HepG2 (cell line): ENCODE measurements at regions not wholly inside any gene's neighbourhood (a gene's known extent, or its start where the extent isn't known, plus 50 kb on each side); places are given as distances from the start of the nearest gene placed in this dataset.

Experiments
- AHDC1 ChIP-seq: sonication (generic); formaldehyde crosslinking; IDR thresholded peaks from 2 replicates; pipeline ENCODE4 v1.5.1; 2020; ENCODE audit warnings: mild to moderate bottlenecking, missing genetic modification reagents, borderline replicate concordance
- MLLT10 ChIP-seq: sonication (generic); formaldehyde crosslinking; IDR thresholded peaks from 2 replicates; pipeline ENCODE4 v1.4.0; 2020; ENCODE audit warnings: missing genetic modification reagents
- PAF1 ChIP-seq: IDR thresholded peaks from 2 replicates; pipeline ENCODE4 v1.6.1; 2016; ENCODE audit warnings: missing genetic modification reagents, missing compliant biosample characterization
- PITX1 ChIP-seq: sonication (generic); formaldehyde crosslinking; IDR thresholded peaks from 2 replicates; pipeline ENCODE4 v1.5.1; 2020; ENCODE audit warnings: mild to moderate bottlenecking, missing genetic modification reagents
- PREB ChIP-seq: sonication (generic); formaldehyde crosslinking; IDR thresholded peaks from 2 replicates; pipeline ENCODE4 v1.4.0; 2020; ENCODE audit warnings: missing genetic modification reagents
- SAFB2 ChIP-seq: sonication (generic); formaldehyde crosslinking; IDR thresholded peaks from 2 replicates; pipeline ENCODE4 v1.5.1; 2020; ENCODE audit warnings: missing genetic modification reagents, low read depth, mild to moderate bottlenecking, borderline replicate concordance
- ZC3H4 ChIP-seq: sonication (generic); formaldehyde crosslinking; IDR thresholded peaks from 2 replicates; pipeline ENCODE4 v1.4.0; 2020; ENCODE audit warnings: missing genetic modification reagents, borderline replicate concordance
- ZNF264 ChIP-seq: sonication (generic); formaldehyde crosslinking; IDR thresholded peaks from 2 replicates; pipeline ENCODE4 v1.4.0; 2020; ENCODE audit warnings: missing genetic modification reagents
- ZNF569 ChIP-seq: sonication (generic); formaldehyde crosslinking; IDR thresholded peaks from 2 replicates; pipeline ENCODE4 v1.5.0; 2020; ENCODE audit warnings: mild to moderate bottlenecking, missing genetic modification reagents, moderate library complexity, borderline replicate concordance
- ZNF616 ChIP-seq: sonication (generic); formaldehyde crosslinking; IDR thresholded peaks from 2 replicates; pipeline ENCODE4 v1.5.0; 2020; ENCODE audit warnings: low read depth, mild to moderate bottlenecking, missing genetic modification reagents
- TF ChIP-seq, protein P1 (sequence below): sonication (generic); formaldehyde crosslinking; IDR thresholded peaks from 2 replicates; pipeline ENCODE4 v1.4.0; 2020; ENCODE audit warnings: mild to moderate bottlenecking, missing genetic modification reagents
- TF ChIP-seq, protein P2 (sequence below): sonication (generic); formaldehyde crosslinking; IDR thresholded peaks from 2 replicates; pipeline ENCODE4 v1.4.0; 2020; ENCODE audit warnings: mild to moderate bottlenecking, missing genetic modification reagents
- TF ChIP-seq, protein P3 (sequence below): IDR thresholded peaks from 2 replicates; pipeline ENCODE4 v1.6.1; 2016; ENCODE audit warnings: missing compliant biosample characterization, missing genetic modification reagents, borderline replicate concordance
- TF ChIP-seq, protein P4 (sequence below): sonication (generic); formaldehyde crosslinking; IDR thresholded peaks from 2 replicates; pipeline ENCODE4 v1.4.0; 2020; ENCODE audit warnings: missing genetic modification reagents

- TF ChIP-seq AHDC1 (CRISPR knock-in tag) (no peak), PITX1 (CRISPR knock-in tag) (0 out of 2 replicates have a peak, but pooled peaks have one; percentile 18), SAFB2 (CRISPR knock-in tag) (no peak), ZC3H4 (no peak), PAF1 (CRISPR knock-in tag) (no peak), ZNF569 (CRISPR knock-in tag) (no peak), PREB (CRISPR knock-in tag) (no peak), ZNF264 (CRISPR knock-in tag) (no peak), ZNF616 (CRISPR knock-in tag) (no peak), MLLT10 (CRISPR knock-in tag) (no peak)
- TF ChIP-seq, protein P1, sequence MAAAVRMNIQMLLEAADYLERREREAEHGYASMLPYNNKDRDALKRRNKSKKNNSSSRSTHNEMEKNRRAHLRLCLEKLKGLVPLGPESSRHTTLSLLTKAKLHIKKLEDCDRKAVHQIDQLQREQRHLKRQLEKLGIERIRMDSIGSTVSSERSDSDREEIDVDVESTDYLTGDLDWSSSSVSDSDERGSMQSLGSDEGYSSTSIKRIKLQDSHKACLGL (CRISPR knock-in tag) = no peak
- TF ChIP-seq, protein P2, sequence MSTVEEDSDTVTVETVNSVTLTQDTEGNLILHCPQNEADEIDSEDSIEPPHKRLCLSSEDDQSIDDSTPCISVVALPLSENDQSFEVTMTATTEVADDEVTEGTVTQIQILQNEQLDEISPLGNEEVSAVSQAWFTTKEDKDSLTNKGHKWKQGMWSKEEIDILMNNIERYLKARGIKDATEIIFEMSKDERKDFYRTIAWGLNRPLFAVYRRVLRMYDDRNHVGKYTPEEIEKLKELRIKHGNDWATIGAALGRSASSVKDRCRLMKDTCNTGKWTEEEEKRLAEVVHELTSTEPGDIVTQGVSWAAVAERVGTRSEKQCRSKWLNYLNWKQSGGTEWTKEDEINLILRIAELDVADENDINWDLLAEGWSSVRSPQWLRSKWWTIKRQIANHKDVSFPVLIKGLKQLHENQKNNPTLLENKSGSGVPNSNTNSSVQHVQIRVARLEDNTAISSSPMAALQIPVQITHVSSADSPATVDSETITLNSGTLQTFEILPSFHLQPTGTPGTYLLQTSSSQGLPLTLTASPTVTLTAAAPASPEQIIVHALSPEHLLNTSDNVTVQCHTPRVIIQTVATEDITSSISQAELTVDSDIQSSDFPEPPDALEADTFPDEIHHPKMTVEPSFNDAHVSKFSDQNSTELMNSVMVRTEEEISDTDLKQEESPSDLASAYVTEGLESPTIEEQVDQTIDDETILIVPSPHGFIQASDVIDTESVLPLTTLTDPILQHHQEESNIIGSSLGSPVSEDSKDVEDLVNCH (CRISPR knock-in tag) = no peak
- TF ChIP-seq, protein P3, sequence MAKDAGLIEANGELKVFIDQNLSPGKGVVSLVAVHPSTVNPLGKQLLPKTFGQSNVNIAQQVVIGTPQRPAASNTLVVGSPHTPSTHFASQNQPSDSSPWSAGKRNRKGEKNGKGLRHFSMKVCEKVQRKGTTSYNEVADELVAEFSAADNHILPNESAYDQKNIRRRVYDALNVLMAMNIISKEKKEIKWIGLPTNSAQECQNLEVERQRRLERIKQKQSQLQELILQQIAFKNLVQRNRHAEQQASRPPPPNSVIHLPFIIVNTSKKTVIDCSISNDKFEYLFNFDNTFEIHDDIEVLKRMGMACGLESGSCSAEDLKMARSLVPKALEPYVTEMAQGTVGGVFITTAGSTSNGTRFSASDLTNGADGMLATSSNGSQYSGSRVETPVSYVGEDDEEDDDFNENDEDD (CRISPR knock-in tag) = no peak
- TF ChIP-seq, protein P4, sequence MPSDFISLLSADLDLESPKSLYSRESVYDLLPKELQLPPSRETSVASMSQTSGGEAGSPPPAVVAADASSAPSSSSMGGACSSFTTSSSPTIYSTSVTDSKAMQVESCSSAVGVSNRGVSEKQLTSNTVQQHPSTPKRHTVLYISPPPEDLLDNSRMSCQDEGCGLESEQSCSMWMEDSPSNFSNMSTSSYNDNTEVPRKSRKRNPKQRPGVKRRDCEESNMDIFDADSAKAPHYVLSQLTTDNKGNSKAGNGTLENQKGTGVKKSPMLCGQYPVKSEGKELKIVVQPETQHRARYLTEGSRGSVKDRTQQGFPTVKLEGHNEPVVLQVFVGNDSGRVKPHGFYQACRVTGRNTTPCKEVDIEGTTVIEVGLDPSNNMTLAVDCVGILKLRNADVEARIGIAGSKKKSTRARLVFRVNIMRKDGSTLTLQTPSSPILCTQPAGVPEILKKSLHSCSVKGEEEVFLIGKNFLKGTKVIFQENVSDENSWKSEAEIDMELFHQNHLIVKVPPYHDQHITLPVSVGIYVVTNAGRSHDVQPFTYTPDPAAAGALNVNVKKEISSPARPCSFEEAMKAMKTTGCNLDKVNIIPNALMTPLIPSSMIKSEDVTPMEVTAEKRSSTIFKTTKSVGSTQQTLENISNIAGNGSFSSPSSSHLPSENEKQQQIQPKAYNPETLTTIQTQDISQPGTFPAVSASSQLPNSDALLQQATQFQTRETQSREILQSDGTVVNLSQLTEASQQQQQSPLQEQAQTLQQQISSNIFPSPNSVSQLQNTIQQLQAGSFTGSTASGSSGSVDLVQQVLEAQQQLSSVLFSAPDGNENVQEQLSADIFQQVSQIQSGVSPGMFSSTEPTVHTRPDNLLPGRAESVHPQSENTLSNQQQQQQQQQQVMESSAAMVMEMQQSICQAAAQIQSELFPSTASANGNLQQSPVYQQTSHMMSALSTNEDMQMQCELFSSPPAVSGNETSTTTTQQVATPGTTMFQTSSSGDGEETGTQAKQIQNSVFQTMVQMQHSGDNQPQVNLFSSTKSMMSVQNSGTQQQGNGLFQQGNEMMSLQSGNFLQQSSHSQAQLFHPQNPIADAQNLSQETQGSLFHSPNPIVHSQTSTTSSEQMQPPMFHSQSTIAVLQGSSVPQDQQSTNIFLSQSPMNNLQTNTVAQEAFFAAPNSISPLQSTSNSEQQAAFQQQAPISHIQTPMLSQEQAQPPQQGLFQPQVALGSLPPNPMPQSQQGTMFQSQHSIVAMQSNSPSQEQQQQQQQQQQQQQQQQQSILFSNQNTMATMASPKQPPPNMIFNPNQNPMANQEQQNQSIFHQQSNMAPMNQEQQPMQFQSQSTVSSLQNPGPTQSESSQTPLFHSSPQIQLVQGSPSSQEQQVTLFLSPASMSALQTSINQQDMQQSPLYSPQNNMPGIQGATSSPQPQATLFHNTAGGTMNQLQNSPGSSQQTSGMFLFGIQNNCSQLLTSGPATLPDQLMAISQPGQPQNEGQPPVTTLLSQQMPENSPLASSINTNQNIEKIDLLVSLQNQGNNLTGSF (CRISPR knock-in tag) = no peak
Measured at GRCh38 chr3:30498587-30498967, 107.8 kb upstream of the TGFBR2 start (continued).
